HepG2 (cell line): ENCODE measurements at regions not wholly inside any gene's neighbourhood (a gene's known extent, or its start where the extent isn't known, plus 50 kb on each side); places are given as distances from the start of the nearest gene placed in this dataset.
A peak's percentile ranks its signal among the peaks of the same experiment; 100 is the strongest.

ENCODE experiments used
- ATAC-seq: fragments of 200-7000 bp; cut with Tn5 transposase; 3 replicates; pipeline ENCODE4 v1.9.1; 2020; ENCODE audit warnings: mild to moderate bottlenecking, moderate library complexity
- BruUV-seq: library from RNA; stranded (reverse); fragments of 400-500 nt; replicated peaks from 2 replicates; lab custom pipeline; 2021; lab: Mats Ljungman, UMichigan
- CTCF ChIA-PET: fragments of 300-600 bp; formaldehyde crosslinking; extraction: SDS; loops from one replicate; lab custom pipeline; 2021; ENCODE audit warnings: low total read pairs, inconsistent platforms, low intra/inter-chr PET ratio; lab: Yijun Ruan, JAX
- POLR2A ChIA-PET: fragments of 350-600 bp; sonication (Branson Sonifier 250); formaldehyde crosslinking; loops from one replicate; lab custom pipeline; 2020; ENCODE audit warnings: antibody characterized with exemption, inconsistent platforms; lab: Yijun Ruan, JAX
- DNase-seq: peaks from one replicate; pipeline ENCODE4 v3.0.0-alpha.2; 2015; ENCODE audit warnings: low spot score
- FAIRE-seq: peaks from 3 replicates; lab custom pipeline; 2011; peaks lifted over from hg19 to GRCh38; lab: Jason Lieb, UNC
- H2AFZ ChIP-seq: one replicate; pipeline ENCODE4 v1.6.1; 2011; ENCODE audit warnings: low read length, inconsistent platforms
- H3K27ac ChIP-seq: fragments of 300-600 bp; 3 replicates; pipeline ENCODE4 v1.8.0; 2011; ENCODE audit warnings: mixed run types, mild to moderate bottlenecking, mixed read lengths, low read length, inconsistent platforms; ENCODE audit not compliant: insufficient read depth; ENCODE audit errors: extremely low read length
- H3K27me3 ChIP-seq, 2 experiments: fragments of 200-600 bp in 1 of 2; 2 replicates in 1 of 2; 3 replicates in 1 of 2; pipeline versions ENCODE4 v1.6.0 to v1.8.0; 2011; ENCODE audit warnings: low read length in 2 of 2, mild to moderate bottlenecking in 2 of 2, moderate library complexity in 2 of 2, inconsistent platforms in 1 of 2; ENCODE audit not compliant: insufficient read depth in 2 of 2, control insufficient read depth in 1 of 2
- H3K36me3 ChIP-seq, 2 experiments: fragments of 200-600 bp in 1 of 2; replicated peaks in 1 of 2; 2 replicates in 1 of 2; 3 replicates in 1 of 2; pipeline versions ENCODE4 v1.5.1 to v1.8.0; 2011; ENCODE audit warnings: low read length in 2 of 2, inconsistent platforms in 1 of 2; ENCODE audit not compliant: insufficient read depth in 2 of 2, control insufficient read depth in 1 of 2
- H3K4me1 ChIP-seq: 2 replicates; pipeline ENCODE4 v1.5.1; 2012; ENCODE audit warnings: low read length, inconsistent platforms; ENCODE audit not compliant: insufficient read depth
- H3K4me2 ChIP-seq: 2 replicates; pipeline ENCODE4 v1.6.0; 2011; ENCODE audit warnings: low read depth, low read length, inconsistent platforms
- H3K4me3 ChIP-seq, 3 experiments: fragments of 200-600 bp in 1 of 3; sonication (generic), shearing (Covaris generic) in 1 of 3; replicated peaks in 1 of 3; 2 replicates each; pipeline ENCODE4 v1.5.1; 2011 to 2016; ENCODE audit warnings: low read length in 3 of 3, inconsistent platforms in 2 of 3, low read depth in 2 of 3, mild to moderate bottlenecking in 2 of 3, control low read depth in 1 of 3, mixed read lengths in 1 of 3; ENCODE audit not compliant: insufficient read depth in 1 of 3
- H3K79me2 ChIP-seq: one replicate; pipeline ENCODE4 v1.6.1; 2011; ENCODE audit warnings: low read length, inconsistent platforms; ENCODE audit not compliant: insufficient read depth
- H3K9ac ChIP-seq: 2 replicates; pipeline ENCODE4 v1.6.0; 2011; ENCODE audit warnings: mild to moderate bottlenecking, low read depth, low read length, inconsistent platforms; ENCODE audit not compliant: insufficient read depth
- H3K9me3 ChIP-seq: 2 replicates; pipeline ENCODE4 v1.5.1; 2012; ENCODE audit warnings: mild to moderate bottlenecking, low read length
- H4K20me1 ChIP-seq: 2 replicates; pipeline ENCODE4 v1.6.0; 2011; ENCODE audit warnings: inconsistent platforms, mild to moderate bottlenecking, low read length, moderate library complexity; ENCODE audit not compliant: insufficient read depth
- EHMT2 ChIP-seq: fragments of 200-600 bp; sonication (generic); IDR thresholded peaks from 2 replicates; pipeline ENCODE4 v1.7.0; 2017; ENCODE audit warnings: antibody characterized with exemption, low read depth, low read length, borderline replicate concordance
- MAFK ChIP-seq, 2 experiments: IDR thresholded peaks in 1 of 2; conservative IDR thresholded peaks in 1 of 2; 2 replicates each; pipeline ENCODE4 v1.6.1; 2011; ENCODE audit warnings: improper control_type of control experiment in 2 of 2, low read length in 2 of 2
- PAX8 ChIP-seq: sonication (generic); formaldehyde crosslinking; IDR thresholded peaks from 2 replicates; pipeline ENCODE4 v1.8.0; 2022; ENCODE audit warnings: mild to moderate bottlenecking, missing genetic modification reagents, borderline replicate concordance
- WGBS: methylation state at CpG from one replicate; pipeline ENCODE4 v1.1.6; 2017; ENCODE audit warnings: low lambda C conversion rate; 5-methylcytosine and 5-hydroxymethylcytosine counted together
- in situ Hi-C: cut with HindIII; loops from 2 replicates; pipeline ENCODE4 v1.10.0; 2017; ENCODE audit warnings: low pct_unique_long_range_greater_than_20kb; ENCODE audit not compliant: extremely low pct_ligation_motif_present
- intact Hi-C: fragments of 100-400 bp; cut with micrococcal nuclease; formaldehyde crosslinking; loops from one replicate; pipeline ENCODE4 v1.10.0; 2022; ENCODE audit not compliant: unreplicated experiment
- TF ChIP-seq, protein P1 (sequence below): sonication (generic); formaldehyde crosslinking; IDR thresholded peaks from 2 replicates; pipeline ENCODE4 v1.5.0; 2020; ENCODE audit warnings: missing genetic modification reagents, mild to moderate bottlenecking, borderline replicate concordance
- TF ChIP-seq, protein P2 (sequence below): sonication (generic); formaldehyde crosslinking; IDR thresholded peaks from one replicate; pipeline ENCODE4 v1.5.1; 2020; ENCODE audit warnings: mild to moderate bottlenecking, missing genetic modification reagents; ENCODE audit errors: not compliant biosample characterization

DNA sequence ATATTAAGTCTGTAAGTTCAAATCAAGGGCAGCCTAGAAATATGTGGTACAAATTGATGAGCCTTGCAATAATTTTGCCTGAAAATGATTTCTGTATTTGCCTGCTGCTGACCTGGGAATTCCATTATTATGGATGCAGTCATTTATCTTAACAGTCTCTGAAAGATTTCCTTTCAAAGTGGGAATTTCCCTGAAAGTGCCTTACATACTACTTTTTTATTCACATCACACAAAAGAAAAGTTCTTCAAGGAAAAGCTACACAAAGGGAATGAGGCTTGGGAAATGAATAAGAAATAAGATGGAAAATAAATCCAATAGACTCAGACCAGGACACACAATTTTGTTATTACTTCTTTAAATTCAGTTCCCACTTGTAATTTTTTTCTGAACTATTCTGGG is 537.8 kb upstream of the PTGER4 start:
- no peaks in the 10 kb centered on the region for H3K79me2 ChIP-seq
- no peak overlapping the region for H3K4me3 ChIP-seq
- no peak overlapping the region for H3K4me2 ChIP-seq
- H2AFZ ChIP-seq: no peak overlapping the region
- no peaks in the 10 kb centered on the region for H3K4me1 ChIP-seq
- H3K9me3 ChIP-seq: peaks cover 59% of the 10 kb centered on the region
- no peaks in the 10 kb centered on the region for H3K27me3 ChIP-seq
- POLR2A ChIA-PET: no interaction called here
- in situ Hi-C loops: no loop called here
- intact Hi-C loops: no loop called here
- no peak for ATAC-seq
- no peak overlapping the region for H3K27ac ChIP-seq
- no peaks in the 10 kb centered on the region for H3K36me3 ChIP-seq
- DNase-seq: no peak
- FAIRE-seq: no peak
- BruUV-seq: no TSS peak
- H4K20me1 ChIP-seq: no peaks in the 10 kb centered on the region
- TF ChIP-seq MAFK (conservative IDR thresholded peaks at IDR 0.05 in 1 of 2, IDR thresholded peaks at IDR 0.05 in 1 of 2; ENCODE audit: low read length in 2 of 2) (peak in 1 of 2 experiments; percentile 7; a peak in 1 of 4 replicates), PAX8 (CRISPR knock-in tag) (no peak)
- H3K9ac ChIP-seq: no peak overlapping the region
- CTCF ChIA-PET: no interaction called here

DNA sequence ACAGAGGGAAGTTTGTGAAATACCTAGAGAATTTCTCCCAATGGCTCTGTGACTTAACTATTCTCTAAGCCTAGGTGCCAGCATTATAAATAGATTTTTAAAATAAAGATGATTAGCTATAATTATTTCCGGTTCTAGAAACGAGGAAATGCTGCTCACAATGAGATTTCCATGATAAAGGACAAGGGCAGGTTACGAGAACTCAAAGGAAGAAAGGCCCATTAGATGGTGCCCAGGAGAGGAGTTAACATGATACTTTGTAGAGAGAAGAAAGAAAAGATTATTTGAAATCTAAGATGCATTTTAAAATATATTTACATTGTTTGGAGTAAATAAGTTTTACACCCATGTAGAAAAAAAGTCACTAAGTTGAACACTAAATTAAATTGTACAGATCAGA is 538.3 kb upstream of the PTGER4 start:
- Histone ChIP-seq H3K4me2 (no peak overlapping the region), H3K27me3 (no peaks in the 10 kb centered on the region), H3K9ac (no peak overlapping the region), H3K4me1 (no peaks in the 10 kb centered on the region), H3K27ac (no peak overlapping the region), H3K4me3 (no peak overlapping the region), H4K20me1 (no peaks in the 10 kb centered on the region), H3K36me3 (no peaks in the 10 kb centered on the region), H3K79me2 (no peaks in the 10 kb centered on the region), H2AFZ (no peak overlapping the region), H3K9me3 (peaks cover 64% of the 10 kb centered on the region)
- ChIA-PET CTCF (no interaction called here), POLR2A (no interaction called here)
- in situ Hi-C loops (no loop called here), intact Hi-C loops (no loop called here)
- no TSS peak for BruUV-seq
- no peak for FAIRE-seq
- no peak for ATAC-seq
- TF ChIP-seq, protein P1, sequence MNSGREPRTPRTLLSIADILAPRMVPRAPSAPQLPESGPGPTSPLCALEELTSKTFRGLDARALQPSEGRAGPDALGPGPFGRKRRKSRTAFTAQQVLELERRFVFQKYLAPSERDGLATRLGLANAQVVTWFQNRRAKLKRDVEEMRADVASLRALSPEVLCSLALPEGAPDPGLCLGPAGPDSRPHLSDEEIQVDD (CRISPR knock-in tag): no peak
- TF ChIP-seq EHMT2: no peak
- TF ChIP-seq, protein P2, sequence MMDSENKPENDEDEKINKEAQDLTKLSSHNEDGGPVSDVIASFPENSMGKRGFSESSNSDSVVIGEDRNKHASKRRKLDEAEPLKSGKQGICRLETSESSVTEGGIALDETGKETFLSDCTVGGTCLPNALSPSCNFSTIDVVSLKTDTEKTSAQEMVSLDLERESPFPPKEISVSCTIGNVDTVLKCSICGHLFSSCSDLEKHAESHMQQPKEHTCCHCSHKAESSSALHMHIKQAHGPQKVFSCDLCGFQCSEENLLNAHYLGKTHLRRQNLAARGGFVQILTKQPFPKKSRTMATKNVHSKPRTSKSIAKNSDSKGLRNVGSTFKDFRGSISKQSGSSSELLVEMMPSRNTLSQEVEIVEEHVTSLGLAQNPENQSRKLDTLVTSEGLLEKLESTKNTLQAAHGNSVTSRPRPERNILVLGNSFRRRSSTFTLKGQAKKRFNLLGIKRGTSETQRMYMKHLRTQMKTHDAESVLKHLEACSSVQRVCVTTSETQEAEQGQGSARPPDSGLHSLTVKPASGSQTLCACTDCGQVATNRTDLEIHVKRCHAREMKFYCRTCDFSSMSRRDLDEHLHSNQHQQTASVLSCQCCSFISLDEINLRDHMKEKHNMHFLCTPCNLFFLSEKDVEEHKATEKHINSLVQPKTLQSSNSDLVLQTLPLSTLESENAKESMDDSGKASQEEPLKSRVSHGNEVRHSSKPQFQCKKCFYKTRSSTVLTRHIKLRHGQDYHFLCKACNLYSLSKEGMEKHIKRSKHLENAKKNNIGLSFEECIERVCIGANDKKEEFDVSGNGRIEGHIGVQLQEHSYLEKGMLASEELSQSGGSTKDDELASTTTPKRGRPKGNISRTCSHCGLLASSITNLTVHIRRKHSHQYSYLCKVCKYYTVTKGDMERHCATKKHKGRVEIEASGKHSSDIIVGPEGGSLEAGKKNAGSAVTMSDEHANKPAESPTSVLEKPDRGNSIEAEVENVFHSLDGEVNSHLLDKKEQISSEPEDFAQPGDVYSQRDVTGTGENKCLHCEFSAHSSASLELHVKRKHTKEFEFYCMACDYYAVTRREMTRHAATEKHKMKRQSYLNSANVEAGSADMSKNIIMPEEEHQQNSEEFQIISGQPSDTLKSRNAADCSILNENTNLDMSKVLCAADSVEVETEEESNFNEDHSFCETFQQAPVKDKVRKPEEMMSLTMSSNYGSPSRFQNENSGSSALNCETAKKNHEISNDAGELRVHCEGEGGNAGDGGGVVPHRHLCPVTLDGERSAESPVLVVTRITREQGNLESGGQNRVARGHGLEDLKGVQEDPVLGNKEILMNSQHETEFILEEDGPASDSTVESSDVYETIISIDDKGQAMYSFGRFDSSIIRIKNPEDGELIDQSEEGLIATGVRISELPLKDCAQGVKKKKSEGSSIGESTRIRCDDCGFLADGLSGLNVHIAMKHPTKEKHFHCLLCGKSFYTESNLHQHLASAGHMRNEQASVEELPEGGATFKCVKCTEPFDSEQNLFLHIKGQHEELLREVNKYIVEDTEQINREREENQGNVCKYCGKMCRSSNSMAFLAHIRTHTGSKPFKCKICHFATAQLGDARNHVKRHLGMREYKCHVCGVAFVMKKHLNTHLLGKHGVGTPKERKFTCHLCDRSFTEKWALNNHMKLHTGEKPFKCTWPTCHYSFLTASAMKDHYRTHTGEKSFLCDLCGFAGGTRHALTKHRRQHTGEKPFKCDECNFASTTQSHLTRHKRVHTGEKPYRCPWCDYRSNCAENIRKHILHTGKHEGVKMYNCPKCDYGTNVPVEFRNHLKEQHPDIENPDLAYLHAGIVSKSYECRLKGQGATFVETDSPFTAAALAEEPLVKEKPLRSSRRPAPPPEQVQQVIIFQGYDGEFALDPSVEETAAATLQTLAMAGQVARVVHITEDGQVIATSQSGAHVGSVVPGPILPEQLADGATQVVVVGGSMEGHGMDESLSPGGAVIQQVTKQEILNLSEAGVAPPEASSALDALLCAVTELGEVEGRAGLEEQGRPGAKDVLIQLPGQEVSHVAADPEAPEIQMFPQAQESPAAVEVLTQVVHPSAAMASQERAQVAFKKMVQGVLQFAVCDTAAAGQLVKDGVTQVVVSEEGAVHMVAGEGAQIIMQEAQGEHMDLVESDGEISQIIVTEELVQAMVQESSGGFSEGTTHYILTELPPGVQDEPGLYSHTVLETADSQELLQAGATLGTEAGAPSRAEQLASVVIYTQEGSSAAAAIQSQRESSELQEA (CRISPR knock-in tag): no peak
- DNase-seq: no peak
- WGBS: 2% methylated on average over 3 of the region's 3 CpGs
